GM18499 (cell line): ENCODE measurements at regions not wholly inside any gene's neighbourhood (a gene's known extent, or its start where the extent isn't known, plus 50 kb on each side); places are given as distances from the start of the nearest gene placed in this dataset.
"Not testable (repeated sequence)": the region's sequence is repeated elsewhere in the genome, so short reads cannot be mapped to it uniquely, and the experiment has no call there.

ENCODE experiments used
- ATAC-seq: cut with Tn5 transposase; IDR thresholded peaks from one replicate; pipeline ENCODE4 v1.9.1; 2021; ENCODE audit warnings: moderate number of reproducible peaks; ENCODE audit not compliant: insufficient read depth, unreplicated experiment

GRCh38 chr11:122023614-122024250, 92.3 kb downstream of the BLID start:
- no peak for ATAC-seq

GRCh38 chr11:122022646-122023045, 93.4 kb downstream of the BLID start:
- ATAC-seq, result no peak

- no peak for ATAC-seq
Measured at GRCh38 chr11:122020902-122021301, 95.1 kb downstream of the BLID start.

- no peak for ATAC-seq
Measured at GRCh38 chr11:122019908-122020694, 95.9 kb downstream of the BLID start.

GRCh38 chr11:122007601-122008071, 108.4 kb downstream of the BLID start:
- ATAC-seq, result no peak

- ATAC-seq, result no peak
Measured at GRCh38 chr11:122004446-122004845, 111.6 kb downstream of the BLID start.

GRCh38 chr11:122002926-122003325, 113.1 kb downstream of the BLID start:
- ATAC-seq, result no peak

GRCh38 chr11:122002047-122002446, 114.0 kb downstream of the BLID start:
- ATAC-seq, result no peak

GRCh38 chr11:121999651-122000050, 116.4 kb downstream of the BLID start:
- ATAC-seq, result no peak

- no peak for ATAC-seq
Measured at GRCh38 chr11:121996574-121996973, 119.4 kb downstream of the BLID start.

- no peak for ATAC-seq
Measured at GRCh38 chr11:121983901-121984300, 132.1 kb downstream of the BLID start.

- ATAC-seq, result not testable (repeated sequence)
Measured at GRCh38 chr11:121977914-121978313, 138.1 kb downstream of the BLID start.

GRCh38 chr11:121968638-121969037, 147.4 kb downstream of the BLID start:
- no peak for ATAC-seq

- no peak for ATAC-seq
Measured at GRCh38 chr11:121967131-121967704, 148.8 kb downstream of the BLID start.

GRCh38 chr11:121965330-121965729, 150.7 kb downstream of the BLID start:
- no peak for ATAC-seq

- ATAC-seq, result no peak
Measured at GRCh38 chr11:121964591-121964990, 151.4 kb downstream of the BLID start.

GRCh38 chr11:121963846-121964245, 152.2 kb downstream of the BLID start:
- ATAC-seq, result not testable (repeated sequence)

GRCh38 chr11:121961321-121961801, 154.7 kb downstream of the BLID start:
- no peak for ATAC-seq

- no peak for ATAC-seq
Measured at GRCh38 chr11:121958971-121959325, 157.1 kb downstream of the BLID start.

- no peak for ATAC-seq
Measured at GRCh38 chr11:121958323-121958970, 157.6 kb downstream of the BLID start.

GRCh38 chr11:121953122-121953521, 162.9 kb downstream of the BLID start:
- no peak for ATAC-seq
